GM12874 (cell line): ENCODE measurements at regions not wholly inside any gene's neighbourhood (a gene's known extent, or its start where the extent isn't known, plus 50 kb on each side); places are given as distances from the start of the nearest gene placed in this dataset.

Experiments used
- TF ChIP-seq, protein P1 (sequence below): IDR thresholded peaks from 2 replicates; pipeline ENCODE4 v1.5.1; 2011; ENCODE audit warnings: low read depth, mild to moderate bottlenecking, control low read depth, low read length, moderate library complexity; ENCODE audit not compliant: insufficient read depth

DNA sequence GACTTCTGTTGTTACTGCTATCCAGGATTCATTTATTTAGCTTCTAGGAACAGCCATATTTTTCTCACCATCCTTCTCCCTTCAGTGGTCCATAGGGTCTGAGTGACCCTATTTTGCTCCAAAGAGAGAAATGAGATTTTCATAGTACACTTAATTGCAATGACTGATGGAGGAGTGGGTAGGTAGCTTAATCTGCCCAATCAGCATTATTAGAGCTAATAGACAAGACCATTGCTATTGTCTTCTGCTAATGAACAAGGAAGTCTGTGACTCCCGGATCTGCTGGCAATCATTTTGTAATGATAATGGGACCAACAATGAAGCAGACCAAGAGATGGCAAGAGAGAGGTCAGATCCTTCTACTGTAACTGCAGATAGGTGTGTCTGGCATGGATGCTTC, 271.4 kb upstream of the SLC7A11 start:
- TF ChIP-seq, protein P1, sequence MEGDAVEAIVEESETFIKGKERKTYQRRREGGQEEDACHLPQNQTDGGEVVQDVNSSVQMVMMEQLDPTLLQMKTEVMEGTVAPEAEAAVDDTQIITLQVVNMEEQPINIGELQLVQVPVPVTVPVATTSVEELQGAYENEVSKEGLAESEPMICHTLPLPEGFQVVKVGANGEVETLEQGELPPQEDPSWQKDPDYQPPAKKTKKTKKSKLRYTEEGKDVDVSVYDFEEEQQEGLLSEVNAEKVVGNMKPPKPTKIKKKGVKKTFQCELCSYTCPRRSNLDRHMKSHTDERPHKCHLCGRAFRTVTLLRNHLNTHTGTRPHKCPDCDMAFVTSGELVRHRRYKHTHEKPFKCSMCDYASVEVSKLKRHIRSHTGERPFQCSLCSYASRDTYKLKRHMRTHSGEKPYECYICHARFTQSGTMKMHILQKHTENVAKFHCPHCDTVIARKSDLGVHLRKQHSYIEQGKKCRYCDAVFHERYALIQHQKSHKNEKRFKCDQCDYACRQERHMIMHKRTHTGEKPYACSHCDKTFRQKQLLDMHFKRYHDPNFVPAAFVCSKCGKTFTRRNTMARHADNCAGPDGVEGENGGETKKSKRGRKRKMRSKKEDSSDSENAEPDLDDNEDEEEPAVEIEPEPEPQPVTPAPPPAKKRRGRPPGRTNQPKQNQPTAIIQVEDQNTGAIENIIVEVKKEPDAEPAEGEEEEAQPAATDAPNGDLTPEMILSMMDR = no peak

DNA sequence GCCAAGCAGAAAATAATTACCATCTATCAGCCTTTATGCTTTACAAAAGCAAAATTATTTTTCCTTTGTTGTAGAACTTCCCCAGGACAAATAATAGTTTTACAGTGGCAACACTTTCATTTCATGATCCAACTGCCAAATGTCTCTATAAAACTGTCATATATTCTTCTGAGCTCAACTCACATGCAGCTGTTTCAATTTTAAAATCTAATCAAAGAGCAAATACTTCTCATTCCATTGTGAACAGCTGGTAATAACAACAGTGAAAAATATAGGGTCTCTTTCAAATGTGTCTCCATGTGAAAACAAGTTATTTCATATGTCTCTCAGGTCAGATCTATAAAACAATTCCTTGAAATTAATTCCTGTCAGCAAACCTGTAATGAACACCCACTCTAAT, 270.6 kb upstream of the SLC7A11 start:
- TF ChIP-seq, protein P1 = no peak

DNA sequence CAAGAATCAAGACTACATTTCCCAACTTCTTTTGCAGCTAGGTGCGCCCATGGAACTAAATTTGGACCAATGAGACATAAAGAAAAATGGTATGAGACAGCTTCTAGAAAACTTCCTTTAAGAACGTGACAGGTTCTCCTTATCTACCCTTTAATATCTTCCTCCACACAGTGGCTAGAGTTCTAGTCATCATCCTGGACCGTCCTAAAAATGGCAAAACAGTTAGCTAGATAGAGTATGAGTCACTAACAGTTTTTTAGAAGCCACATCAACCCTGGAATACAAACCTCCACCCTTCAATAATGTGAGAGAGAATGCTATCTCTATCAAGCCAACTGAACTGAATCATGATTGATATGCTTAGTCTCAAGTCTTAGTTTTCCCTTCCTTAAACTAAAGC, 267.9 kb upstream of the SLC7A11 start:
- TF ChIP-seq, protein P1 = no peak

DNA sequence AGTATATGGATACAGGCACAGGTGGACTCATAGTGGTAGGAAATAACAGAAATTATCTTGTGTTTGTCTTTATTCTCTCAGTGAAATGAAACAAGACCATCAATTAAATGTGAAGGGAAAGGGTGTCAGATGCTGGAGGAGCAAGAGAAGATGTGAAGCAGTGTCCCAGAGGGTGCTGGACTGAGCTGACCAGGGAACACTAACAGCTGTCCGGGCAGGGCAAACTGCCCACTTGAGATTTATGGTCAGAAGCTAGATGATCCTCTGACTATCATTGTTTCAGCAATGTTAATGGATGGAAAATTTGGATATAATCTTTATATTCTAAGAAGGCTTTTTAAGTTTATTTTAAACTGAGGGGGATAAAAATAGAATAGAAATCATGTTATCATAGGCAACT, 267.2 kb upstream of the SLC7A11 start:
- TF ChIP-seq, protein P1 = no peak

DNA sequence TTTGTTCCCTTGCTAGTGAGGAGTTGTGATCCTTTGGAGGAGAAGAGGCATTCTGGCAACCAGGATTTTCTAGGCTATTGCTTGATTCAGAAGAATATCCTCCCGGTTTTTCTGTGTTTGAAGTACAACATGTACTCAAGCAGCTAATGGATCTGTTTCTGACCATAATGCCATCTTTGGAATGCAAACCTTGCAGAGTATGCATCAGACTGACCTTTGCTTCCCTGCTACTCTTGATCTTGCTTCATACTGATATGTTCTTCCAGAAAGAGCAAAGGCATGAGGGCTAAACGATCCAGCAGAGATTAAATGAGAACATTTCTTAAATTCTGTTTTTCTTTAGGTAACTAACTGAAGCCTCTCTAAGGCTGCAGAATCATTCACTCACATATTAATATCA, 265.4 kb upstream of the SLC7A11 start:
- TF ChIP-seq, protein P1 = no peak

DNA sequence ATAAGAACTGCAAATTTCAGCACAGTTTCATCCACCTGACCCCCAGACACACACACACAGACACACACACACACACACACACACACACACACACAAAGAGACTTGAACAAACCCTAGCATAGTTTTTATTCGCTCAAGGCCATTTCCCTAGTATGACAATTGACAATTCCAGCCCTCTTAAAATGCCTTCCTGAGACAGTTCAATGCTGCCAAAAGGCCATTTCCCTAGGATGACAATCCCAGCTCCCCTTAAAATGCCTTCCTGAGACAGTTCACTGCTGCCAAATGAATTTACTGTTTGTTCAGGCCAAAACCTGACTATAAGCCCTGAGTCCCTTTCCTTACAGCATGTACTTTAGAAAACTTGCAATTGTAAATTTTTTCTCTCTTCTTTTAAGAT, 259.5 kb upstream of the SLC7A11 start:
- TF ChIP-seq, protein P1 = no peak

DNA sequence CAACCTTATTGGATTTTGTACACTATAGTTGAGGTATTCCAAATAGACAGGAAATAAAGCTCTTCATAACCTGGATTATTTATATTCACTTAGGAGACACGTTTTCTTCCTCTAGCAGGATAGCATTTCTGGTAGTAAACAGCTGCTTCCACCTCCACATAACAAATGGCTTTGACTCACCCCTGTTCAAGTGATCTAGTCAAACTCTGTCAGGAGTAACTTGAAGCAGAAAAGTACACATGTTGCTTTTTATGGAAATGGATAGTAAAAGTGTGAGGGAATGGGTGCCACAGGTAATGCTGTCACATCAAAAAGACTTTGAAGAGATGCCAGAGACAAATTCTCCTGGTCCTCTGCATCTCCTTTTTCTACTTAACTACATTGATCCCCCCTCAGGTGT, 258.7 kb upstream of the SLC7A11 start:
- TF ChIP-seq, protein P1 = no peak

DNA sequence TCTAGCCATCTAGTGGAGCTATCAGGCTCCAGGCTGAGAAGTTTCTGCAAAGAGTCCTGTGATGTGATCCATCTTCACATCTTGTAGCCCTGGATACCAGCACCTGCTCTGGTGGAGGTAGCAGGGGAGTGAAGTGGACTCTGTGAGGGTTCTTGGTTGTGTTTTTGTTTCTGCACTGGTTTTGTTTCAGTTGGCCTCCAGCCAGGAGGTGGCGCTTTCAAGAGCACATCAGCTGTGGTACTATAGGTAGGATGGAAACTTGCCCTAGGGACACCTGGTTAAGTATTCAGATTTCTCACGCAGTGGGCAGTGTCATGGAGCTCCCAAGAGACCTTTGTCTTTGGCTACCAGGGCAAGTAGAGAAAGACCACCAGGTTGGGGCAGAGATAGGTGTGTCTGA, 257.5 kb upstream of the SLC7A11 start:
- TF ChIP-seq, protein P1 = no peak
